Fibroblast of the conjunctiva (primary cell): ENCODE measurements at regions not wholly inside any gene's neighbourhood (a gene's known extent, or its start where the extent isn't known, plus 50 kb on each side); places are given as distances from the start of the nearest gene placed in this dataset.
"Not testable (repeated sequence)": the region's sequence is repeated elsewhere in the genome, so short reads cannot be mapped to it uniquely, and the experiment has no call there.

Source experiments
- DNase-seq: peaks from one replicate; pipeline ENCODE4 v3.0.0-alpha.2; 2010; ENCODE audit warnings: low read depth

GRCh38 chr2:35794796-35795450, 560.7 kb upstream of the CRIM1 start:
- no peak for DNase-seq

GRCh38 chr2:35790292-35790691, 565.3 kb upstream of the CRIM1 start:
- DNase-seq = no peak

GRCh38 chr2:35788543-35788942, 567.0 kb upstream of the CRIM1 start:
- DNase-seq = no peak

GRCh38 chr2:35787302-35788031, 568.1 kb upstream of the CRIM1 start:
- no peak for DNase-seq

GRCh38 chr2:35785564-35785963, 570.0 kb upstream of the CRIM1 start:
- no peak for DNase-seq

DNA sequence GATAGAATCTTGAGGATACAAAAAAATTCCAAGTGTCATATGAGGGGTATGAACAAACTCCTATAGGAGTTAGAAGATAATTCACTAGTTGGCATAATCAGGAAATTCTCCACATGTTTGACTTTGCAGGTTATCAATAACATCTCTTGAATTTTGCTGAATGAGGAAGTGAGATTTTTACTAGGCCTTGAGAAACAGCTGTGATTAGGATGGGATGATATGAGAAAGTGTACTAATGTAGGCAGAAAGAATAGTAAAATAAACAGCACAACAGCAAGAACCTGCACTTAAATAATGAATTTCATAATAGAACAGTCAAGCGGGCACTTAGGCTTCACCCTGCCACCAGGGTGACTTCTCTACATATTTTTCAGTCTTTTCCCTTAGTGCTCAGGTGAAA, 570.8 kb upstream of the CRIM1 start:
- DNase-seq = no peak

- no peak for DNase-seq
These were observed 571.9 kb upstream of the CRIM1 start for GRCh38 chr2:35783723-35784122.

- DNase-seq = no peak
These were observed 614.0 kb upstream of the CRIM1 start for GRCh38 chr2:35741556-35741955.

DNA sequence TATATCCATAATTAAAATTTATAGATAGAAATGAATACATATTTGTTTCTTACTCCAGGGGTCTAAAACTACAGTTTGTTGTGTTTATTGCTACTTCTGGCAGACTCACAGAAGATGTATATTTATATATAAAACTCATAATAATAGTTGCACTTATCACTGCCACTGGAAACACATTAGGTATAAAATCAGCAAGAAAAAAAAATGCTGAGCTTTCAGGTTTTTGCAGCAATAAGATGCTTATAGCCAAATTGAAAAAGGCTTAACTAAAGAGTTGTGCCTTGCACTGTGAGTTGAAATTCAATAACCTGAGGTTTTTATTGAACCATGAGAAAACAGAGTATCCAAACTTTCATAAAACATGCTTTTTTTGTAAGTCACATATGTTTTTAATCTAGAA, 623.9 kb upstream of the CRIM1 start:
- no peak for DNase-seq

DNA sequence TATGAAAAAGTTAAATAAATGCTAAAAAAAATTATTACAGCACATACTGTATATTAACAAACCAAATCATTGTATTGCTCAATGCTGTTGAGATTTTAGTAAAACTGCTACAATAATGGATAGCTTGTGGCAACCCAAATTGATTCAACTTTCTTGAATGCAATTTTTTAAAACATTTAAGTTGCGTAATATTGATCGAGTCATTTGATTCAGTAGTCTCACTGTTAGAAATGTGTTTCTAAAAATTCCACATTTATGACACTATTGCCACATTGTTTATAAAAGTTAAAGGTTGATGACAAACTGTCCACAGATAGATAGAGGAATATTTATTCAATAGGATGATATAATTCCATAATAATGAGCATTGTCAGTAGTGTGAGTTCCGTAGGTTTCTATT, 640.7 kb upstream of the CRIM1 start:
- no peak for DNase-seq

- DNase-seq = no peak
These were observed 647.1 kb upstream of the CRIM1 start for GRCh38 chr2:35708411-35708923.

DNA sequence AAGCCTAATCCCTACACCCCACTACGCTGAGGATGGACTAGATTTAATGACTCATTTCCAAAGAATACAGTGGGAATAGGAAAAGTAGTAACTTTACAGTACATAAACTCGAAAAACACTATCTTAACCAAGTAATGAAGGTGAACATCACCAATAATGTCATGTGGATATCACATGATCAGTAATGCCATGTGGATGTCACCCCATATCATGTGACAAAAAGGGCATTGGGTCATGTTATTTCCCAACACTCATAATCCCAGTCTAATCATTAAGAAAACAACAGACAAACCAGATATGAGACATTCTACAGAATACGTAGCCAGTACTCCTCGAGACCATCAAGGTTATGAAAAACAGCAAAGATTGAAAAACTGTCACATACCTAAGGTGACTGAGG, 667.3 kb upstream of the CRIM1 start:
- no peak for DNase-seq

DNA sequence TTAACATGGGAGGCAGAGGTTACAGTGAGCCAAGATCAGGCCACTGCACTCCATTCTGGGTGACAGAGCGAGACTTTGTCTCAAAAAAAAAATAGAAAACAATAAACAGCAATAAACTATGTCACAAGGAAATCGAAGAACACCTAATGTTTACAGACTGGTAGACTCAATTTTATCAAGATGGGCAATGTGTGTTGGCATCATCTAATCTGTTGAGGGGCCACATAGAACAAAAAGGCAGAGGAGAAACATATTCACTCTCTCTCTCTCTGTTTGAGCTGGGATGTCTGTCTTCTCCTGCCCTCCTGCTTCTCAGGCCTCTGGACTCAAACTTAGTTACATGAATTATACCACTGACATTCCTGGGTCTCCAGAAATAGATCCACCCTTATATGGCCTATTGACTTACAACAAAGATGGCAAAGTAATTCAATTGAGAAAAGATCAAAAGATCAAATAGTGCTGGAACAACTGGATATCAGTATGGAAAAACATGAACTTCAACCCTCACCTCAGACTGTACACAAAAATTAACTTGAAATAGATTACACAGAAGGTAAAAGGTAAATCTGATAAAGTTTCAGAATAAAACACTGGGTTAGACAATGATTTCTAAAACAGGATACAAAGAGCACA, 703.8 kb upstream of the CRIM1 start:
- no peak for DNase-seq

- DNase-seq = no peak
These were observed 740.9 kb upstream of the CRIM1 start for GRCh38 chr2:35614640-35615039.

DNA sequence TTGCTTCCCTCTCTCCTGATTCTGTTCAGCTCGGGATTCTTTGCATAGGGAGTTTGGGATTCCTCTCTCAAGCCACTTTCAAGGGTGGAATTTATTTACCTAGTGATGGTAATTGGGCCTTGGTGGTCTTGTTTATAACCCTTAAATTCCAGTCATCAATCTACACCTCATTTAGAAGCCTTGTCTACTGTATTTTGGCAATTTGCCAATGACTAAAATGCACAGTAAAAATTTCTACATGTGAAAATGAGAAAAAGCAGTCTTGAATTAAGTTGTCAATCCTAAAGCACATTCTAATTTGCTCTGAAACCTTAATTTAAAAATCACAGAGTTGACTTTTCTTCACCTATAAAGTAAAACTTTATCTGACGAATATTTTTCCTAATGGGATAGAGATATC, 749.2 kb upstream of the CRIM1 start:
- DNase-seq = no peak

- DNase-seq = no peak
These were observed 757.3 kb upstream of the CRIM1 start for GRCh38 chr2:35598310-35598709.

- no peak for DNase-seq
These were observed 763.7 kb upstream of the CRIM1 start for GRCh38 chr2:35591886-35592285.

GRCh38 chr2:35585972-35586371, 769.6 kb upstream of the CRIM1 start:
- no peak for DNase-seq

GRCh38 chr2:35582637-35583036, 772.9 kb upstream of the CRIM1 start:
- no peak for DNase-seq

- DNase-seq = no peak
These were observed 774.6 kb upstream of the CRIM1 start for GRCh38 chr2:35580956-35581355.

- not testable (repeated sequence) for DNase-seq
These were observed 787.0 kb upstream of the CRIM1 start for GRCh38 chr2:35568574-35568973.

GRCh38 chr2:35562488-35562887, 793.1 kb upstream of the CRIM1 start:
- DNase-seq = no peak

DNA sequence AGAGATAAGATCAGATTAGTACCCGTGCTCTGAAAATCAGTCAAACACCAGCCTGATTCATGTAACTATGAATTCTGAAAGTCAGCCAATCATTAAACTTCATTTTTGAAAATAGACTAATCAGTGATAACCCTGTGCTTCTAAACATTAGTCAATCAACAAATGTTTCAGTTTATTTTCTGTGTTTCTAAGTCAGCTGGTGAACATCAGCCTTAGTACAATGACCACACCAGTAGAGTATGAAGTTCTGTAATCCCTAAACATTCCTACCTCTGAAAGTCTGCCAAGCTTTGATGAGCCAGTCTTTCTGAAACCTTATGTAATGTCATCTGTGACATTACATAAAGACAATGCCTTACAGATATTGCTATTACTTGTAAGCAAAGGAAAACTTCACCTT, 807.4 kb upstream of the CRIM1 start:
- peak; percentile 6 for DNase-seq
